ENCODE measurements at regions not wholly inside any gene's neighbourhood (a gene's known extent, or its start where the extent isn't known, plus 50 kb on each side); places are given as distances from the start of the nearest gene placed in this dataset.

DNA sequence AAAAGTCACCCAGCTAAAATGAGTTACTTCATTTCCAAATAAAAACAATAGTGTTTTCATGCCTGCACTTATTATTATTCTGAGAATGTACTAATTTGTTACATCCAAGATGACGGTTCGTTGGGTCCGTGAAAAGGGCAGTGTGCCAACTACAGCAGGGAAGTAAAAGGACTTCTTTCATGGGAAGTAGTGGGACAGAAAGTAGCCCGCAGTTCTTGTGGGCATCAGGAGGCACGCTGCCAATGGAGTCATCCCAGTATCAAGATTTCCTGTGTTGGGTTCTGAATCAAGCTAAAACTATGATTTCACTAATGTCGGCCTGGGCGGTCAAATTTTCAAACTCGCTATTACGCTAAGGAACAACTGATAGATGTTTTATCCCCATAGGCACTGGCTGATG is 254.5 kb upstream of the SOX2 start:
- H3K79me2 ChIP-seq (ENCODE audit: control insufficient read depth in 1 of 2, insufficient read depth in 2 of 2, low read length in 2 of 2): no peaks in the 10 kb centered on the region
- H4K91ac ChIP-seq (replicated peaks; ENCODE audit: insufficient read length, low read length): no peak overlapping the region
- peaks cover 0 to 7% (median 1%) of the 10 kb centered on the region in 4 experiments; a peak in 2 of 7 replicates for H3K4me1 ChIP-seq (replicated peaks in 1 of 4; ENCODE audit: control insufficient read depth in 3 of 4, insufficient read depth in 4 of 4, low read length in 3 of 4)
- FAIRE-seq: no peak
- no peaks in the 10 kb centered on the region for H4K20me1 ChIP-seq (replicated peaks in 1 of 2; ENCODE audit: control insufficient read depth in 1 of 2, insufficient read depth in 2 of 2, low read length in 2 of 2)
- no peak overlapping the region for H2BK15ac ChIP-seq (ENCODE audit: low read length)
- WGBS, 2 experiments (ENCODE audit: extremely low coverage in 1 of 2, insufficient coverage in 1 of 2, insufficient read length in 1 of 2, insufficient replicate concordance in 2 of 2, low coverage in 1 of 2, low lambda C conversion rate in 2 of 2, missing lambda C conversion rate in 1 of 2): 92% methylated on average over 9 of the region's 9 CpGs; no CpG with 5 or more reads in 1 of the 2 experiments
- H3K9ac ChIP-seq (replicated peaks in 1 of 4; ENCODE audit: extremely low read depth in 1 of 4, low read depth in 3 of 4, low read length in 3 of 4): no peak overlapping the region
- H3K4me3 ChIP-seq (ENCODE audit: extremely low read depth in 1 of 4, insufficient read depth in 2 of 4, low read depth in 3 of 4, low read length in 4 of 4): no peak overlapping the region
- H3K14ac ChIP-seq (ENCODE audit: insufficient read length): no peak overlapping the region
- no peak overlapping the region for H2BK5ac ChIP-seq (ENCODE audit: low read depth, low read length)
- ChIA-PET CTCF (ENCODE audit: partially characterized antibody) (no interaction called here), POLR2A (ENCODE audit: partially characterized antibody) (no interaction called here)
- H3K23ac ChIP-seq (ENCODE audit: insufficient read length): no peak overlapping the region
- no peak overlapping the region for H2BK120ac ChIP-seq (replicated peaks; ENCODE audit: low read depth, low read length)
- no peaks in the 10 kb centered on the region for H3K9me3 ChIP-seq (ENCODE audit: insufficient read depth in 2 of 2, low read depth in 1 of 2, low read length in 1 of 2)
- H2AK5ac ChIP-seq (ENCODE audit: low read depth, low read length): no peak overlapping the region
- no peak overlapping the region for H3K4me2 ChIP-seq (ENCODE audit: insufficient read depth in 1 of 2, low read depth in 2 of 2, low read length in 2 of 2)
- no peak overlapping the region for H3K18ac ChIP-seq (ENCODE audit: extremely low read depth, low read length)
- TF ChIP-seq CEBPB (IDR thresholded peaks at IDR 0.05; ENCODE audit: low read depth, low read length) (no peak), HDAC2 (IDR thresholded peaks at IDR 0.05; ENCODE audit: borderline replicate concordance in 1 of 2, low read depth in 2 of 2, low read length in 2 of 2) (no peak), CREB1 (IDR thresholded peaks at IDR 0.05) (no peak), TAF1 (IDR thresholded peaks at IDR 0.05; ENCODE audit: low read depth, low read length) (no peak), TEAD4 (IDR thresholded peaks at IDR 0.05; ENCODE audit: low read depth, low read length) (no peak), POLR2A (IDR thresholded peaks at IDR 0.05; ENCODE audit: control extremely low read depth in 1 of 2, low read depth in 2 of 2, low read length in 2 of 2) (no peak)
- no peak overlapping the region for H3K27ac ChIP-seq (ENCODE audit: low read depth, low read length)
- H3K27me3 ChIP-seq (replicated peaks in 1 of 4; ENCODE audit: control insufficient read depth in 3 of 4, extremely low read depth in 1 of 4, insufficient read depth in 3 of 4, low read length in 3 of 4): no peaks in the 10 kb centered on the region
- no peak overlapping the region for H3K4ac ChIP-seq (replicated peaks; ENCODE audit: insufficient read length, low read depth, low read length)
- no peak overlapping the region for H4K8ac ChIP-seq (ENCODE audit: extremely low read depth, insufficient read depth, low read length)
- H4K5ac ChIP-seq (ENCODE audit: insufficient read length, low read depth, low read length): no peak overlapping the region
- H3K79me1 ChIP-seq (ENCODE audit: low read depth, low read length): no peaks in the 10 kb centered on the region
- no peak overlapping the region for H2AFZ ChIP-seq (ENCODE audit: low read length)
- no peaks in the 10 kb centered on the region for H3K23me2 ChIP-seq (ENCODE audit: low read depth, low read length)
- H3K56ac ChIP-seq (replicated peaks; ENCODE audit: insufficient read length, low read depth, low read length): no peak overlapping the region
- H2BK12ac ChIP-seq (ENCODE audit: low read depth, low read length): no peak overlapping the region
- DNase-seq (ENCODE audit: low read depth in 1 of 2, low spot score in 2 of 2): no peak
- H2BK20ac ChIP-seq (ENCODE audit: low read length): no peak overlapping the region
- no peaks in the 10 kb centered on the region for H3K36me3 ChIP-seq (ENCODE audit: control insufficient read depth in 2 of 4, insufficient read depth in 4 of 4, low read length in 3 of 4)
